K562 (cell line): ENCODE measurements at regions not wholly inside any gene's neighbourhood (a gene's known extent, or its start where the extent isn't known, plus 50 kb on each side); places are given as distances from the start of the nearest gene placed in this dataset.

Experiments used
- ARID3A ChIP-seq: IDR thresholded peaks from 2 replicates; pipeline ENCODE4 v1.6.1; 2012; ENCODE audit warnings: low read depth, low read length, improper control_type of control experiment, borderline replicate concordance
- CEBPZ ChIP-seq: fragments of 150-350 bp; IDR thresholded peaks from 2 replicates; pipeline ENCODE4 v1.6.1; 2014; ENCODE audit warnings: low read depth, mild to moderate bottlenecking, low read length, borderline replicate concordance
- IFI16 ChIP-seq: fragments of 250-450 bp; sonication (Bioruptor Pico); IDR thresholded peaks from 2 replicates; pipeline ENCODE4 v2.1.2; 2022; ENCODE audit warnings: mild to moderate bottlenecking, inconsistent platforms
- IRF9 ChIP-seq: fragments of 450-650 bp; IDR thresholded peaks from 2 replicates; pipeline ENCODE4 v1.6.1; 2016; ENCODE audit warnings: missing biosample characterization, missing genetic modification characterization
- MTA3 ChIP-seq: fragments of 450-650 bp; formaldehyde crosslinking; IDR thresholded peaks from 2 replicates; pipeline ENCODE4 v1.6.1; 2017; ENCODE audit warnings: mild to moderate bottlenecking, borderline replicate concordance
- NONO ChIP-seq, 2 experiments: fragments of 200-400 bp in 1 of 2; fragments of 450-650 bp in 1 of 2; formaldehyde crosslinking in 1 of 2; IDR thresholded peaks; 2 replicates each; pipeline ENCODE4 v1.6.1; 2017; ENCODE audit warnings: low read depth in 2 of 2, mild to moderate bottlenecking in 2 of 2, moderate library complexity in 2 of 2, low read length in 1 of 2
- SFPQ ChIP-seq: fragments of 200-400 bp; formaldehyde crosslinking; IDR thresholded peaks from 2 replicates; pipeline ENCODE4 v1.6.1; 2017; ENCODE audit warnings: mild to moderate bottlenecking, low read depth, low read length, moderate library complexity

GRCh38 chr11:45075519-45075918, 70.9 kb upstream of the PRDM11 start (continued):
- TF ChIP-seq NONO (IDR thresholded peaks at IDR 0.05; ENCODE audit: low read depth in 2 of 2, low read length in 1 of 2): no peak
- no peak for TF ChIP-seq IFI16 (CRISPR knock-in tag)
- no peak for TF ChIP-seq CEBPZ
- TF ChIP-seq ARID3A: no peak
- TF ChIP-seq MTA3: no peak
- TF ChIP-seq IRF9 (tag): no peak
- no peak for TF ChIP-seq SFPQ
